ENCODE measurements at regions not wholly inside any gene's neighbourhood (a gene's known extent, or its start where the extent isn't known, plus 50 kb on each side); places are given as distances from the start of the nearest gene placed in this dataset.

- no peak for DNase-seq
Observed at GRCh38 chr9:92185681-92186080, 70.5 kb upstream of the SPTLC1 start.

- no peak for DNase-seq
Observed at GRCh38 chr9:92185096-92185495, 69.9 kb upstream of the SPTLC1 start.

- no peak for DNase-seq
Observed at GRCh38 chr9:92184041-92184564, 68.9 kb upstream of the SPTLC1 start.

- DNase-seq: no peak
Observed at GRCh38 chr9:92183449-92183848, 68.2 kb upstream of the SPTLC1 start.

GRCh38 chr9:92181296-92181695 is 66.1 kb upstream of the SPTLC1 start:
- no peak for DNase-seq

- peak in 29 of 56 donors; percentile 2 to 63 (median 29) for DNase-seq
Observed at GRCh38 chr9:92180669-92181181, 65.5 kb upstream of the SPTLC1 start.

- DNase-seq: no peak
Observed at GRCh38 chr9:92180002-92180400, 64.8 kb upstream of the SPTLC1 start.

GRCh38 chr9:92179286-92180001 is 64.2 kb upstream of the SPTLC1 start:
- DNase-seq: no peak

GRCh38 chr9:92177591-92177990 is 62.4 kb upstream of the SPTLC1 start:
- no peak for DNase-seq

- DNase-seq: no peak
Observed at GRCh38 chr9:92176800-92177185, 61.6 kb upstream of the SPTLC1 start.

GRCh38 chr9:92176068-92176799 is 61.0 kb upstream of the SPTLC1 start:
- DNase-seq: no peak

GRCh38 chr9:92175441-92175840 is 60.2 kb upstream of the SPTLC1 start:
- no peak for DNase-seq

- DNase-seq: no peak
Observed at GRCh38 chr9:92173318-92173717, 58.1 kb upstream of the SPTLC1 start.

GRCh38 chr9:92171822-92172221 is 56.6 kb upstream of the SPTLC1 start:
- DNase-seq: no peak

GRCh38 chr9:92171281-92171680 is 56.1 kb upstream of the SPTLC1 start:
- DNase-seq: no peak

GRCh38 chr9:92170848-92171247 is 55.6 kb upstream of the SPTLC1 start:
- DNase-seq: no peak

- no peak for DNase-seq
Observed at GRCh38 chr9:92165484-92165883, 50.3 kb upstream of the SPTLC1 start.
